ENCODE measurements at regions not wholly inside any gene's neighbourhood (a gene's known extent, or its start where the extent isn't known, plus 50 kb on each side); places are given as distances from the start of the nearest gene placed in this dataset.

GRCh38 chr22:49079027-49079725, 748.5 kb downstream of the BRD1 start:
- ATAC-seq: no peak
- TF ChIP-seq OSR1 (CRISPR knock-in tag; IDR thresholded peaks at IDR 0.05): no peak
- TF ChIP-seq, protein P1, sequence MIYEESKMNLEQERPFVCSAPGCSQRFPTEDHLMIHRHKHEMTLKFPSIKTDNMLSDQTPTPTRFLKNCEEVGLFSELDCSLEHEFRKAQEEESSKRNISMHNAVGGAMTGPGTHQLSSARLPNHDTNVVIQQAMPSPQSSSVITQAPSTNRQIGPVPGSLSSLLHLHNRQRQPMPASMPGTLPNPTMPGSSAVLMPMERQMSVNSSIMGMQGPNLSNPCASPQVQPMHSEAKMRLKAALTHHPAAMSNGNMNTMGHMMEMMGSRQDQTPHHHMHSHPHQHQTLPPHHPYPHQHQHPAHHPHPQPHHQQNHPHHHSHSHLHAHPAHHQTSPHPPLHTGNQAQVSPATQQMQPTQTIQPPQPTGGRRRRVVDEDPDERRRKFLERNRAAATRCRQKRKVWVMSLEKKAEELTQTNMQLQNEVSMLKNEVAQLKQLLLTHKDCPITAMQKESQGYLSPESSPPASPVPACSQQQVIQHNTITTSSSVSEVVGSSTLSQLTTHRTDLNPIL (CRISPR knock-in tag; IDR thresholded peaks at IDR 0.05; ENCODE audit: low read depth): no peak
- TF ChIP-seq RARB (CRISPR knock-in tag; IDR thresholded peaks at IDR 0.05): no peak
- no peak for TF ChIP-seq ZFP30 (CRISPR knock-in tag; IDR thresholded peaks at IDR 0.05)
- no peak for TF ChIP-seq TOX (CRISPR knock-in tag; IDR thresholded peaks at IDR 0.05; ENCODE audit: borderline replicate concordance)

GRCh38 chr22:49078076-49078710, 749.5 kb downstream of the BRD1 start:
- TF ChIP-seq ISL1 (CRISPR knock-in tag; IDR thresholded peaks at IDR 0.05): no peak
- no peak for ATAC-seq

DNA sequence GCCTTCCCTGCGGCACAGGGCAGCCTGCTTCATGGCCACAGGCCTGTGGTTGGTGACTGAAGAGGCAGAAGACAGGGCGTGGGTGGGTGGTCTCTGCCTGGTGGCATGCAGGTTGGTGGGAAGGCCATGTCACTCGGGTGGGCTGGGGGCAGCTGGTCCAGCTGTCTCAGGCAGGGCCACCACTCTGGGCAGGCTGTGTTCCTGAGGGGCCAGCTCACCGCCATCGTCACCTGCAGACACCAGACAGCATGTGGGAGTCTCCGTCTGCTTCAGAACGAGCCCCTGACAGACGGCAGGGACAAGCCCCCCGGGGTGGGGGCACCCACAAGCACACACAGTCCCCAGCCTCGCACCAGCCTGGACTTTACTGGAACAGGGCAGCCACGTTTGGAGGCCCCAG, 750.1 kb downstream of the BRD1 start:
- no peak for TF ChIP-seq RARB (CRISPR knock-in tag; IDR thresholded peaks at IDR 0.05)
- TF ChIP-seq PPARA (CRISPR knock-in tag; IDR thresholded peaks at IDR 0.05; ENCODE audit: borderline replicate concordance): no peak
- no peak for TF ChIP-seq CSDC2 (CRISPR knock-in tag; IDR thresholded peaks at IDR 0.05)
- TF ChIP-seq ARNTL (CRISPR knock-in tag; IDR thresholded peaks at IDR 0.05; ENCODE audit: borderline replicate concordance, low read depth): no peak
- no peak for TF ChIP-seq OSR1 (CRISPR knock-in tag; IDR thresholded peaks at IDR 0.05)
- no peak for TF ChIP-seq PATZ1 (CRISPR knock-in tag; IDR thresholded peaks at IDR 0.05; ENCODE audit: borderline replicate concordance)
- no peak for TF ChIP-seq TOX (CRISPR knock-in tag; IDR thresholded peaks at IDR 0.05; ENCODE audit: borderline replicate concordance)
- ATAC-seq: no peak

- ATAC-seq: no peak
- TF ChIP-seq RARB (CRISPR knock-in tag; IDR thresholded peaks at IDR 0.05) (no peak), POU6F1 (CRISPR knock-in tag; IDR thresholded peaks at IDR 0.05; ENCODE audit: borderline replicate concordance, low read depth) (no peak), ZC3H10 (CRISPR knock-in tag; IDR thresholded peaks at IDR 0.05) (no peak), GLIS3 (CRISPR knock-in tag; IDR thresholded peaks at IDR 0.05) (no peak), PPARA (CRISPR knock-in tag; IDR thresholded peaks at IDR 0.05; ENCODE audit: borderline replicate concordance) (no peak), TSHZ2 (CRISPR knock-in tag; IDR thresholded peaks at IDR 0.05) (no peak), ESRRG (CRISPR knock-in tag; IDR thresholded peaks at IDR 0.05) (no peak), ZFP3 (CRISPR knock-in tag; IDR thresholded peaks at IDR 0.05) (no peak), PATZ1 (CRISPR knock-in tag; IDR thresholded peaks at IDR 0.05; ENCODE audit: borderline replicate concordance) (no peak), SNAI2 (CRISPR knock-in tag; IDR thresholded peaks at IDR 0.05) (no peak), OSR1 (CRISPR knock-in tag; IDR thresholded peaks at IDR 0.05) (no peak), ZFP30 (CRISPR knock-in tag; IDR thresholded peaks at IDR 0.05) (no peak), ZNF70 (CRISPR knock-in tag; IDR thresholded peaks at IDR 0.05) (no peak), ZNF8 (CRISPR knock-in tag; IDR thresholded peaks at IDR 0.05) (no peak), ISL1 (CRISPR knock-in tag; IDR thresholded peaks at IDR 0.05) (no peak)
- TF ChIP-seq, protein P1 (CRISPR knock-in tag; IDR thresholded peaks at IDR 0.05; ENCODE audit: low read depth): no peak
Observed at GRCh38 chr22:49077036-49077393, 750.7 kb downstream of the BRD1 start.

All from SK-N-SH treated with all-trans-retinoic acid at 6 μM for 48 hours (cell line).